SK-N-SH (cell line): ENCODE measurements at regions not wholly inside any gene's neighbourhood (a gene's known extent, or its start where the extent isn't known, plus 50 kb on each side); places are given as distances from the start of the nearest gene placed in this dataset.

Experiments
- CTCF ChIA-PET: fragments of 300-600, 350-600 bp; formaldehyde crosslinking; extraction: SDS; loops from one replicate; lab custom pipeline; 2021; lab: Yijun Ruan, JAX
- POLR2A ChIA-PET: fragments of 350-600 bp; sonication (Branson Sonifier 250); formaldehyde crosslinking; extraction: SDS; loops from one replicate; lab custom pipeline; 2020; ENCODE audit warnings: antibody characterized with exemption, inconsistent platforms; lab: Yijun Ruan, JAX
- DNase-seq: peaks from one replicate; pipeline ENCODE4 v3.0.0; 2012
- H2AFZ ChIP-seq: fragments of 200-600 bp; sonication (generic); 2 replicates; pipeline ENCODE4 v1.8.1; 2016; ENCODE audit warnings: antibody characterized with exemption, mild to moderate bottlenecking, low read depth
- H3F3A ChIP-seq: fragments of 200-600 bp; sonication (generic); replicated peaks from 2 replicates; pipeline ENCODE3; 2016; ENCODE audit warnings: antibody characterized with exemption, mild to moderate bottlenecking; ENCODE audit not compliant: insufficient read depth
- H3K27ac ChIP-seq, 2 experiments: fragments of 200-500 bp in 1 of 2; fragments of 200-600 bp in 1 of 2; sonication (Bioruptor generic) in 1 of 2; sonication (generic), shearing (Covaris generic) in 1 of 2; 2 replicates each; pipeline versions ENCODE4 v1.5.1 to v1.6.1; 2014 to 2016; ENCODE audit warnings: low read depth in 2 of 2, inconsistent platforms in 1 of 2, low read length in 1 of 2, mild to moderate bottlenecking in 1 of 2, mixed read lengths in 1 of 2
- H3K27me3 ChIP-seq: fragments of 200-600 bp; sonication (generic), shearing (Covaris generic); 2 replicates; pipeline ENCODE4 v1.6.1; 2016; ENCODE audit warnings: mixed run types; ENCODE audit not compliant: insufficient read depth
- H3K36me3 ChIP-seq, 2 experiments: fragments of 200-500 bp in 1 of 2; fragments of 200-600 bp in 1 of 2; sonication (Bioruptor generic) in 1 of 2; sonication (generic) in 1 of 2; replicated peaks in 1 of 2; 2 replicates each; pipeline versions ENCODE3 to v1.5.1; 2014 to 2016; ENCODE audit warnings: low read length in 1 of 2, mild to moderate bottlenecking in 1 of 2; ENCODE audit not compliant: insufficient read depth in 2 of 2, control insufficient read depth in 1 of 2
- H3K4me1 ChIP-seq, 2 experiments: fragments of 200-500 bp in 1 of 2; fragments of 200-600 bp in 1 of 2; sonication (Bioruptor generic) in 1 of 2; sonication (generic), shearing (Covaris generic) in 1 of 2; 2 replicates each; pipeline versions ENCODE4 v1.5.1 to v1.6.1; 2014 to 2016; ENCODE audit warnings: low read depth in 1 of 2, low read length in 1 of 2, mixed run types in 1 of 2; ENCODE audit not compliant: insufficient read depth in 2 of 2, control insufficient read depth in 1 of 2
- H3K4me2 ChIP-seq: fragments of 200-600 bp; sonication (generic), shearing (Covaris generic); 2 replicates; pipeline ENCODE4 v1.6.1; 2017; ENCODE audit warnings: mixed run types
- H3K4me3 ChIP-seq, 2 experiments: fragments of 200-500 bp in 1 of 2; fragments of 200-600 bp in 1 of 2; sonication (Bioruptor generic) in 1 of 2; sonication (generic), shearing (Covaris generic) in 1 of 2; 2 replicates each; pipeline versions ENCODE4 v1.5.1 to v1.8.1; 2014 to 2016; ENCODE audit warnings: low read depth in 2 of 2, inconsistent platforms in 1 of 2, low read length in 1 of 2, mild to moderate bottlenecking in 1 of 2, mixed read lengths in 1 of 2, moderate library complexity in 1 of 2
- H3K79me2 ChIP-seq: fragments of 200-600 bp; sonication (generic); 2 replicates; pipeline ENCODE4 v1.8.1; 2017; ENCODE audit warnings: mild to moderate bottlenecking; ENCODE audit not compliant: insufficient read depth
- H3K9ac ChIP-seq: fragments of 200-600 bp; sonication (generic); 2 replicates; pipeline ENCODE4 v1.6.1; 2017; ENCODE audit warnings: mixed run types
- H3K9me2 ChIP-seq: fragments of 200-600 bp; sonication (generic); 2 replicates; pipeline ENCODE4 v1.6.1; 2017; ENCODE audit warnings: mixed run types
- H3K9me3 ChIP-seq: fragments of 200-600 bp; sonication (generic); 2 replicates; pipeline ENCODE4 v1.6.1; 2017; ENCODE audit warnings: mixed run types, mild to moderate bottlenecking, moderate library complexity
- H4K20me1 ChIP-seq: fragments of 200-600 bp; sonication (generic); 2 replicates; pipeline ENCODE4 v1.6.1; 2017; ENCODE audit warnings: mild to moderate bottlenecking, mixed run types; ENCODE audit not compliant: insufficient read depth
- FOSL2 ChIP-seq: IDR thresholded peaks from 2 replicates; pipeline ENCODE4 v1.4.0; 2012; ENCODE audit warnings: low read depth, mild to moderate bottlenecking, moderate library complexity, borderline replicate concordance
- GABPA ChIP-seq: IDR thresholded peaks from 2 replicates; pipeline ENCODE4 v1.4.0; 2012; ENCODE audit warnings: low read depth, mild to moderate bottlenecking
- GATA2 ChIP-seq: sonication (generic); formaldehyde crosslinking; IDR thresholded peaks from 2 replicates; pipeline ENCODE4 v1.5.0; 2020; ENCODE audit warnings: mild to moderate bottlenecking, missing genetic modification reagents
- MEF2A ChIP-seq: IDR thresholded peaks from 2 replicates; pipeline ENCODE4 v1.4.0; 2012; ENCODE audit warnings: low read depth, borderline replicate concordance
- NFIC ChIP-seq: IDR thresholded peaks from 2 replicates; pipeline ENCODE4 v1.4.0; 2012; ENCODE audit warnings: borderline replicate concordance
- POLR2AphosphoS5 ChIP-seq: IDR thresholded peaks from 2 replicates; pipeline ENCODE4 v1.6.1; 2012; ENCODE audit warnings: low read depth, low read length
- TAF1 ChIP-seq: IDR thresholded peaks from 2 replicates; pipeline ENCODE4 v1.6.1; 2012; ENCODE audit warnings: low read depth, mild to moderate bottlenecking, low read length, moderate library complexity, borderline replicate concordance
- TCF12 ChIP-seq: IDR thresholded peaks from 2 replicates; pipeline ENCODE4 v1.4.0; 2012
- YY1 ChIP-seq: IDR thresholded peaks from 2 replicates; pipeline ENCODE4 v1.4.0; 2012; ENCODE audit warnings: low read depth, mild to moderate bottlenecking
- WGBS: methylation state at CpG from one replicate; pipeline ENCODE4 v1.1.6; 2017; ENCODE audit warnings: low lambda C conversion rate; 5-methylcytosine and 5-hydroxymethylcytosine counted together
- TF ChIP-seq, protein P1 (sequence below): IDR thresholded peaks from 2 replicates; pipeline ENCODE4 v1.4.0; 2012; ENCODE audit warnings: low read depth, borderline replicate concordance
- TF ChIP-seq, protein P2 (sequence below): IDR thresholded peaks from 2 replicates; pipeline ENCODE4 v1.4.0; 2012; ENCODE audit warnings: low read depth
- TF ChIP-seq, protein P3 (sequence below): fragments of 150-350 bp; IDR thresholded peaks from 2 replicates; pipeline ENCODE4 v1.6.1; 2016; ENCODE audit warnings: mild to moderate bottlenecking, low read depth, low read length
- TF ChIP-seq, protein P4 (sequence below): IDR thresholded peaks from 2 replicates; pipeline ENCODE4 v1.4.0; 2012; ENCODE audit warnings: low read depth, borderline replicate concordance
- TF ChIP-seq, protein P5 (sequence below): IDR thresholded peaks from 2 replicates; pipeline ENCODE4; 2012
- TF ChIP-seq, protein P6 (sequence below): fragments of 200-600 bp; sonication (generic); IDR thresholded peaks from 2 replicates; pipeline ENCODE4 v1.6.1; 2017; ENCODE audit warnings: antibody characterized with exemption, mild to moderate bottlenecking, moderate library complexity

DNA sequence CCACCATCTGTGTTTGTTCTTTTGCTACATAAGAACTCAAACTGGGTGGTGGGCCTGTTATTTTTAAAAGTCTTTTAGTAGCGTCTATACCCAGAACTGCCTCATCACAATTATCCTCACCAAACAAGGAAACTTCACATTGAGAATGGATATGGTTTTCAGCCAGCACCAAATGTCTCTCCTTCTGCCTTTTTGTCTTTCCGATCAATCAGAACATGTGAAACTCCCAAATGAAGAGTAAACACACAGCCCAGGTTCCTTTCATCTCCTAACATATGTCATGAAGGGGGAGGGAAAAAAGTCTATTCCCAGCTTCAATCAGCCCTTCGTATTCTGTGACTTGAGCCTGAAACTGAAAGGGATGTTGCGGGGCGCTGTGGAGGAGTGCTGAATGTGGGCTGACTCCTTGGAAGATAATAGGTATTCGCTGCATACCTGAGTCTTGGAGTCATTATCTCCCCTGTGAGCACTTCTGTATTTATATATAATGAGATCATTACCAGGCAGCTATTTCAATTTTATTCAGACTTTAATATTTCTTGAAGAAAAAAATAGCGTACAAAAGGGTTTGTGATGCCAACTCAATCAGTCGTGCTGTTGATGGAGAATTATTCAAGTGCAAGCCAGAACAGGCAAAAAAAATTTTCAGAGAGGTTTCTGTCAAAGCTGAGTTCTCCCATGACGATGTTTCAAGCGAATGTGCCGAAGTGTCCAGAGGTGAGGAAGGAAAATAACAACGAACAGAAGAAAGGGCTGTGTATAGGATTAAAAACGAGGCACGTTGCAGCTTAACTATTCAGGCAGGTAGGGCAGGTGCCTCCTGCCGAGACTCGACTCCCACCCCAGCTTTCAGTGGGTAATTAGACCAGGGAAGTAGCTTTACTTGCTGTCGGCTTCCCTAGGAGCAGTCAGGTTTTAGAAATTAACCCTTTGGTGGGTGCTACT, 163.9 kb upstream of the NOCT start:
- no peaks in the 10 kb centered on the region for H3K9me2 ChIP-seq
- H2AFZ ChIP-seq = no peak overlapping the region
- 60% methylated on average over 17 of the region's 17 CpGs for WGBS
- no peaks in the 10 kb centered on the region for H3K9me3 ChIP-seq
- no peak for DNase-seq
- H3K79me2 ChIP-seq = no peaks in the 10 kb centered on the region
- H3K4me2 ChIP-seq = no peak overlapping the region
- H3F3A ChIP-seq = no peaks in the 10 kb centered on the region
- H4K20me1 ChIP-seq = no peaks in the 10 kb centered on the region
- H3K36me3 ChIP-seq = no peaks in the 10 kb centered on the region
- TF ChIP-seq, protein P1, sequence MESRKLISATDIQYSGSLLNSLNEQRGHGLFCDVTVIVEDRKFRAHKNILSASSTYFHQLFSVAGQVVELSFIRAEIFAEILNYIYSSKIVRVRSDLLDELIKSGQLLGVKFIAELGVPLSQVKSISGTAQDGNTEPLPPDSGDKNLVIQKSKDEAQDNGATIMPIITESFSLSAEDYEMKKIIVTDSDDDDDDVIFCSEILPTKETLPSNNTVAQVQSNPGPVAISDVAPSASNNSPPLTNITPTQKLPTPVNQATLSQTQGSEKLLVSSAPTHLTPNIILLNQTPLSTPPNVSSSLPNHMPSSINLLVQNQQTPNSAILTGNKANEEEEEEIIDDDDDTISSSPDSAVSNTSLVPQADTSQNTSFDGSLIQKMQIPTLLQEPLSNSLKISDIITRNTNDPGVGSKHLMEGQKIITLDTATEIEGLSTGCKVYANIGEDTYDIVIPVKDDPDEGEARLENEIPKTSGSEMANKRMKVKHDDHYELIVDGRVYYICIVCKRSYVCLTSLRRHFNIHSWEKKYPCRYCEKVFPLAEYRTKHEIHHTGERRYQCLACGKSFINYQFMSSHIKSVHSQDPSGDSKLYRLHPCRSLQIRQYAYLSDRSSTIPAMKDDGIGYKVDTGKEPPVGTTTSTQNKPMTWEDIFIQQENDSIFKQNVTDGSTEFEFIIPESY = no peak
- TF ChIP-seq, protein P2, sequence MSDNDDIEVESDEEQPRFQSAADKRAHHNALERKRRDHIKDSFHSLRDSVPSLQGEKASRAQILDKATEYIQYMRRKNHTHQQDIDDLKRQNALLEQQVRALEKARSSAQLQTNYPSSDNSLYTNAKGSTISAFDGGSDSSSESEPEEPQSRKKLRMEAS = no peak
- ChIA-PET CTCF (interaction anchor here (0.6 to 1.5 kb wide), 2 partner anchors 12 to 547 kb away, joined by 3 read pairs; no protein-coding TSS in a partner anchor), POLR2A (no interaction called here)
- H3K27ac ChIP-seq = no peak overlapping the region
- H3K4me3 ChIP-seq = no peak overlapping the region
- H3K9ac ChIP-seq = no peak overlapping the region
- H3K4me1 ChIP-seq = no peaks in the 10 kb centered on the region
- H3K27me3 ChIP-seq = no peaks in the 10 kb centered on the region

DNA sequence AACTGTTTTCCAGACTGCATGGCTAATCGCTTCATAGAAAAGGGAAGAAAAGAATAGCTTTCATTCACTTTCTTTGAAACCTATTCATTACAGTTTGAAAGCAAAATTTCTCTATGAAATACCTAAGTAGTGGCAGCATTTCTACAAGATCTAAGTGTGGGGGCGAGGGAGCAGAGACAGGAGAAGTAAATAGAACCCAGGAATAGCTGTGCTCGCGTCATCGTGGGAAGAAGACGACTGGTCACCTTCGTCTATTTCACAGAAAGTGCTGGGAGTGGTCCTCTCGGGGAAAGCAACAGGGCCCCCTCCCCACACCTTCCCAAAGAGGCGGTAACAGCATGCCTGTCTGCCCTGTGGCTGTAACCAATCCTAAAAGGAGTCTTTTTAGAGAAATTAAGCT, 169.9 kb upstream of the NOCT start:
- Histone ChIP-seq H3K27me3 (no peaks in the 10 kb centered on the region; the same call in 1 of the 2 replicates), H3K27ac (no peak overlapping the region), H3K4me2 (no peak overlapping the region), H2AFZ (no peak overlapping the region), H3F3A (no peaks in the 10 kb centered on the region), H4K20me1 (no peaks in the 10 kb centered on the region), H3K9ac (no peak overlapping the region), H3K9me2 (no peaks in the 10 kb centered on the region), H3K9me3 (no peaks in the 10 kb centered on the region), H3K4me1 (peaks cover 0 to 9% of the 10 kb centered on the region in 2 experiments; a peak in 2 of 4 replicates), H3K79me2 (no peaks in the 10 kb centered on the region), H3K36me3 (no peaks in the 10 kb centered on the region), H3K4me3 (no peak overlapping the region)
- CTCF ChIA-PET = interaction anchor here (1.1 to 2.1 kb wide), 3 partner anchors 17 to 177 kb away, joined by 3 to 9 read pairs (median 7); no protein-coding TSS in a partner anchor
- POLR2A ChIA-PET = no interaction called here
- no peak for DNase-seq
- WGBS = 72% methylated on average over 9 of the region's 9 CpGs
- TF ChIP-seq, protein P3, sequence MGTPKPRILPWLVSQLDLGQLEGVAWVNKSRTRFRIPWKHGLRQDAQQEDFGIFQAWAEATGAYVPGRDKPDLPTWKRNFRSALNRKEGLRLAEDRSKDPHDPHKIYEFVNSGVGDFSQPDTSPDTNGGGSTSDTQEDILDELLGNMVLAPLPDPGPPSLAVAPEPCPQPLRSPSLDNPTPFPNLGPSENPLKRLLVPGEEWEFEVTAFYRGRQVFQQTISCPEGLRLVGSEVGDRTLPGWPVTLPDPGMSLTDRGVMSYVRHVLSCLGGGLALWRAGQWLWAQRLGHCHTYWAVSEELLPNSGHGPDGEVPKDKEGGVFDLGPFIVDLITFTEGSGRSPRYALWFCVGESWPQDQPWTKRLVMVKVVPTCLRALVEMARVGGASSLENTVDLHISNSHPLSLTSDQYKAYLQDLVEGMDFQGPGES = no peak
- TF ChIP-seq POLR2AphosphoS5 (no peak), MEF2A (no peak), TCF12 (no peak), NFIC (no peak), GATA2 (CRISPR knock-in tag) (no peak), TAF1 (no peak), FOSL2 (no peak), YY1 (no peak), GABPA (no peak)
- TF ChIP-seq, protein P1 = no peak
- TF ChIP-seq, protein P2 = no peak
- TF ChIP-seq, protein P4, sequence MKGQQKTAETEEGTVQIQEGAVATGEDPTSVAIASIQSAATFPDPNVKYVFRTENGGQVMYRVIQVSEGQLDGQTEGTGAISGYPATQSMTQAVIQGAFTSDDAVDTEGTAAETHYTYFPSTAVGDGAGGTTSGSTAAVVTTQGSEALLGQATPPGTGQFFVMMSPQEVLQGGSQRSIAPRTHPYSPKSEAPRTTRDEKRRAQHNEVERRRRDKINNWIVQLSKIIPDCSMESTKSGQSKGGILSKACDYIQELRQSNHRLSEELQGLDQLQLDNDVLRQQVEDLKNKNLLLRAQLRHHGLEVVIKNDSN = no peak
- TF ChIP-seq, protein P5, sequence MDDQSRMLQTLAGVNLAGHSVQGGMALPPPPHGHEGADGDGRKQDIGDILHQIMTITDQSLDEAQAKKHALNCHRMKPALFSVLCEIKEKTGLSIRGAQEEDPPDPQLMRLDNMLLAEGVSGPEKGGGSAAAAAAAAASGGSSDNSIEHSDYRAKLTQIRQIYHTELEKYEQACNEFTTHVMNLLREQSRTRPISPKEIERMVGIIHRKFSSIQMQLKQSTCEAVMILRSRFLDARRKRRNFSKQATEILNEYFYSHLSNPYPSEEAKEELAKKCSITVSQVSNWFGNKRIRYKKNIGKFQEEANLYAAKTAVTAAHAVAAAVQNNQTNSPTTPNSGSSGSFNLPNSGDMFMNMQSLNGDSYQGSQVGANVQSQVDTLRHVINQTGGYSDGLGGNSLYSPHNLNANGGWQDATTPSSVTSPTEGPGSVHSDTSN = no peak
- TF ChIP-seq, protein P6, sequence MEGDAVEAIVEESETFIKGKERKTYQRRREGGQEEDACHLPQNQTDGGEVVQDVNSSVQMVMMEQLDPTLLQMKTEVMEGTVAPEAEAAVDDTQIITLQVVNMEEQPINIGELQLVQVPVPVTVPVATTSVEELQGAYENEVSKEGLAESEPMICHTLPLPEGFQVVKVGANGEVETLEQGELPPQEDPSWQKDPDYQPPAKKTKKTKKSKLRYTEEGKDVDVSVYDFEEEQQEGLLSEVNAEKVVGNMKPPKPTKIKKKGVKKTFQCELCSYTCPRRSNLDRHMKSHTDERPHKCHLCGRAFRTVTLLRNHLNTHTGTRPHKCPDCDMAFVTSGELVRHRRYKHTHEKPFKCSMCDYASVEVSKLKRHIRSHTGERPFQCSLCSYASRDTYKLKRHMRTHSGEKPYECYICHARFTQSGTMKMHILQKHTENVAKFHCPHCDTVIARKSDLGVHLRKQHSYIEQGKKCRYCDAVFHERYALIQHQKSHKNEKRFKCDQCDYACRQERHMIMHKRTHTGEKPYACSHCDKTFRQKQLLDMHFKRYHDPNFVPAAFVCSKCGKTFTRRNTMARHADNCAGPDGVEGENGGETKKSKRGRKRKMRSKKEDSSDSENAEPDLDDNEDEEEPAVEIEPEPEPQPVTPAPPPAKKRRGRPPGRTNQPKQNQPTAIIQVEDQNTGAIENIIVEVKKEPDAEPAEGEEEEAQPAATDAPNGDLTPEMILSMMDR = no peak
